ENCODE measurements at regions not wholly inside any gene's neighbourhood (a gene's known extent, or its start where the extent isn't known, plus 50 kb on each side); places are given as distances from the start of the nearest gene placed in this dataset.

- Histone ChIP-seq H3K36me3 (ENCODE audit: control insufficient read depth in 2 of 2, extremely low read depth in 1 of 2, insufficient read depth in 2 of 2, low read length in 2 of 2) (no peaks in the 10 kb centered on the region), H2AFZ (ENCODE audit: control insufficient read depth, low read length) (no peak overlapping the region), H3K4me3 (ENCODE audit: control insufficient read depth in 2 of 3, extremely low read depth in 1 of 3, insufficient read depth in 2 of 3, low read depth in 1 of 3, low read length in 3 of 3) (no peak overlapping the region), H3K79me2 (ENCODE audit: control insufficient read depth, insufficient read depth, low read length) (no peaks in the 10 kb centered on the region), H3K4me1 (ENCODE audit: control insufficient read depth, extremely low read depth, insufficient read depth, low read length) (no peaks in the 10 kb centered on the region), H3K9ac (ENCODE audit: control insufficient read depth, extremely low read depth, insufficient read depth, low read length) (no peak overlapping the region), H3K9me1 (ENCODE audit: control insufficient read depth, extremely low read depth, insufficient read depth, low read length) (no peaks in the 10 kb centered on the region), H3K4me2 (ENCODE audit: control insufficient read depth, extremely low read depth, insufficient read depth, low read depth, low read length) (no peak overlapping the region), H3K27me3 (ENCODE audit: control insufficient read depth, extremely low read depth, insufficient read depth, low read length) (no peaks in the 10 kb centered on the region), H4K20me1 (ENCODE audit: control insufficient read depth, extremely low read depth, insufficient read depth, low read length) (no peaks in the 10 kb centered on the region), H3K9me3 (ENCODE audit: control insufficient read depth, low read depth, low read length) (peaks cover 1% of the 10 kb centered on the region), H3K27ac (ENCODE audit: control insufficient read depth, insufficient read depth, low read length) (no peak overlapping the region)
- DNase-seq (ENCODE audit: low read depth, low spot score) (no peak), FAIRE-seq (no peak)
- TF ChIP-seq CTCF (optimal IDR thresholded peaks at IDR 0.05 in 1 of 3, IDR thresholded peaks at IDR 0.05 in 1 of 3, conservative IDR thresholded peaks at IDR 0.05 in 1 of 3; ENCODE audit: extremely low read depth in 1 of 3, insufficient read depth in 2 of 3, low read length in 3 of 3) (no peak), EZH2 (IDR thresholded peaks at IDR 0.05; ENCODE audit: low read length) (no peak)
- dilution Hi-C loops (cut with MboI; ENCODE audit: extremely low pct_ligation_motif_present, low sequenced_read_pairs) = no loop called here
These were observed 502.2 kb upstream of the PHF14 start for GRCh38 chr7:10471280-10472058.

GRCh38 chr7:10472115-10472514, 501.6 kb upstream of the PHF14 start:
- Histone ChIP-seq H4K20me1 (ENCODE audit: control insufficient read depth, extremely low read depth, insufficient read depth, low read length) (no peaks in the 10 kb centered on the region), H3K4me2 (ENCODE audit: control insufficient read depth, extremely low read depth, insufficient read depth, low read depth, low read length) (no peak overlapping the region), H2AFZ (ENCODE audit: control insufficient read depth, low read length) (no peak overlapping the region), H3K27me3 (ENCODE audit: control insufficient read depth, extremely low read depth, insufficient read depth, low read length) (no peaks in the 10 kb centered on the region), H3K9ac (ENCODE audit: control insufficient read depth, extremely low read depth, insufficient read depth, low read length) (no peak overlapping the region), H3K9me3 (ENCODE audit: control insufficient read depth, low read depth, low read length) (peaks cover 1% of the 10 kb centered on the region), H3K4me1 (ENCODE audit: control insufficient read depth, extremely low read depth, insufficient read depth, low read length) (no peaks in the 10 kb centered on the region), H3K27ac (ENCODE audit: control insufficient read depth, insufficient read depth, low read length) (no peak overlapping the region), H3K36me3 (ENCODE audit: control insufficient read depth in 2 of 2, extremely low read depth in 1 of 2, insufficient read depth in 2 of 2, low read length in 2 of 2) (no peaks in the 10 kb centered on the region), H3K79me2 (ENCODE audit: control insufficient read depth, insufficient read depth, low read length) (no peaks in the 10 kb centered on the region), H3K4me3 (ENCODE audit: control insufficient read depth in 2 of 3, extremely low read depth in 1 of 3, insufficient read depth in 2 of 3, low read depth in 1 of 3, low read length in 3 of 3) (no peak overlapping the region), H3K9me1 (ENCODE audit: control insufficient read depth, extremely low read depth, insufficient read depth, low read length) (no peaks in the 10 kb centered on the region)
- FAIRE-seq (no peak), DNase-seq (ENCODE audit: low read depth, low spot score) (no peak)
- no peak for TF ChIP-seq CTCF (optimal IDR thresholded peaks at IDR 0.05 in 1 of 3, IDR thresholded peaks at IDR 0.05 in 1 of 3, conservative IDR thresholded peaks at IDR 0.05 in 1 of 3; ENCODE audit: extremely low read depth in 1 of 3, insufficient read depth in 2 of 3, low read length in 3 of 3)
- TF ChIP-seq EZH2 (IDR thresholded peaks at IDR 0.05; ENCODE audit: low read length) = no peak
- dilution Hi-C loops (cut with MboI; ENCODE audit: extremely low pct_ligation_motif_present, low sequenced_read_pairs) = no loop called here

All from keratinocyte (primary cell).